ENCODE measurements at regions not wholly inside any gene's neighbourhood (a gene's known extent, or its start where the extent isn't known, plus 50 kb on each side); places are given as distances from the start of the nearest gene placed in this dataset.

- TF ChIP-seq, protein P1, sequence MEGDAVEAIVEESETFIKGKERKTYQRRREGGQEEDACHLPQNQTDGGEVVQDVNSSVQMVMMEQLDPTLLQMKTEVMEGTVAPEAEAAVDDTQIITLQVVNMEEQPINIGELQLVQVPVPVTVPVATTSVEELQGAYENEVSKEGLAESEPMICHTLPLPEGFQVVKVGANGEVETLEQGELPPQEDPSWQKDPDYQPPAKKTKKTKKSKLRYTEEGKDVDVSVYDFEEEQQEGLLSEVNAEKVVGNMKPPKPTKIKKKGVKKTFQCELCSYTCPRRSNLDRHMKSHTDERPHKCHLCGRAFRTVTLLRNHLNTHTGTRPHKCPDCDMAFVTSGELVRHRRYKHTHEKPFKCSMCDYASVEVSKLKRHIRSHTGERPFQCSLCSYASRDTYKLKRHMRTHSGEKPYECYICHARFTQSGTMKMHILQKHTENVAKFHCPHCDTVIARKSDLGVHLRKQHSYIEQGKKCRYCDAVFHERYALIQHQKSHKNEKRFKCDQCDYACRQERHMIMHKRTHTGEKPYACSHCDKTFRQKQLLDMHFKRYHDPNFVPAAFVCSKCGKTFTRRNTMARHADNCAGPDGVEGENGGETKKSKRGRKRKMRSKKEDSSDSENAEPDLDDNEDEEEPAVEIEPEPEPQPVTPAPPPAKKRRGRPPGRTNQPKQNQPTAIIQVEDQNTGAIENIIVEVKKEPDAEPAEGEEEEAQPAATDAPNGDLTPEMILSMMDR (IDR thresholded peaks at IDR 0.05) = no peak
- TF ChIP-seq POLR2AphosphoS5 (IDR thresholded peaks at IDR 0.05) (no peak), POLR2A (IDR thresholded peaks at IDR 0.05) (no peak)
Measured at GRCh38 chr18:54690198-54690597, 99.2 kb downstream of the DYNAP start.

Measured in prostate gland (tissue), 2 donors.